ENCODE measurements at regions not wholly inside any gene's neighbourhood (a gene's known extent, or its start where the extent isn't known, plus 50 kb on each side); places are given as distances from the start of the nearest gene placed in this dataset.

GRCh38 chr2:183729380-183729779 lies 605.1 kb downstream of the NUP35 start:
- TF ChIP-seq, protein P1, sequence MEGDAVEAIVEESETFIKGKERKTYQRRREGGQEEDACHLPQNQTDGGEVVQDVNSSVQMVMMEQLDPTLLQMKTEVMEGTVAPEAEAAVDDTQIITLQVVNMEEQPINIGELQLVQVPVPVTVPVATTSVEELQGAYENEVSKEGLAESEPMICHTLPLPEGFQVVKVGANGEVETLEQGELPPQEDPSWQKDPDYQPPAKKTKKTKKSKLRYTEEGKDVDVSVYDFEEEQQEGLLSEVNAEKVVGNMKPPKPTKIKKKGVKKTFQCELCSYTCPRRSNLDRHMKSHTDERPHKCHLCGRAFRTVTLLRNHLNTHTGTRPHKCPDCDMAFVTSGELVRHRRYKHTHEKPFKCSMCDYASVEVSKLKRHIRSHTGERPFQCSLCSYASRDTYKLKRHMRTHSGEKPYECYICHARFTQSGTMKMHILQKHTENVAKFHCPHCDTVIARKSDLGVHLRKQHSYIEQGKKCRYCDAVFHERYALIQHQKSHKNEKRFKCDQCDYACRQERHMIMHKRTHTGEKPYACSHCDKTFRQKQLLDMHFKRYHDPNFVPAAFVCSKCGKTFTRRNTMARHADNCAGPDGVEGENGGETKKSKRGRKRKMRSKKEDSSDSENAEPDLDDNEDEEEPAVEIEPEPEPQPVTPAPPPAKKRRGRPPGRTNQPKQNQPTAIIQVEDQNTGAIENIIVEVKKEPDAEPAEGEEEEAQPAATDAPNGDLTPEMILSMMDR (IDR thresholded peaks at IDR 0.05) = no peak
- TF ChIP-seq POLR2A (IDR thresholded peaks at IDR 0.05) = no peak

Data from thyroid gland (tissue), 4 donors.